ENCODE measurements at regions not wholly inside any gene's neighbourhood (a gene's known extent, or its start where the extent isn't known, plus 50 kb on each side); places are given as distances from the start of the nearest gene placed in this dataset.
"Not testable (repeated sequence)": the region's sequence is repeated elsewhere in the genome, so short reads cannot be mapped to it uniquely, and the experiment has no call there.

- H3K4me3 ChIP-seq (ENCODE audit: low read length), result no peak overlapping the region
- H3K36me3 ChIP-seq (ENCODE audit: control insufficient read depth, insufficient read depth, low read length), result no peaks in the 10 kb centered on the region
- no CpG with 5 or more reads among the region's 1 CpG for WGBS (ENCODE audit: insufficient coverage, low lambda C conversion rate)
- H3K4me1 ChIP-seq (ENCODE audit: control insufficient read depth, insufficient read depth, low read length), result no peaks in the 10 kb centered on the region
- no peaks in the 10 kb centered on the region for H3K27me3 ChIP-seq (ENCODE audit: control insufficient read depth, insufficient read depth, low read length)
- DNase-seq, result no peak
- no peaks in the 10 kb centered on the region for H3K9me3 ChIP-seq (ENCODE audit: control insufficient read depth, low read depth, low read length)
- H3K27ac ChIP-seq (ENCODE audit: low read length), result no peak overlapping the region
Measured at GRCh38 chr2:58709687-58710354, 468.7 kb upstream of the FANCL start.

- no peak overlapping the region for H3K4me3 ChIP-seq (ENCODE audit: low read length)
- no peak overlapping the region for H3K27ac ChIP-seq (ENCODE audit: low read length)
- DNase-seq, result no peak
- WGBS (ENCODE audit: insufficient coverage, low lambda C conversion rate), result no CpG with 5 or more reads among the region's 4 CpGs
- H3K27me3 ChIP-seq (ENCODE audit: control insufficient read depth, insufficient read depth, low read length), result no peaks in the 10 kb centered on the region
- H3K36me3 ChIP-seq (ENCODE audit: control insufficient read depth, insufficient read depth, low read length), result no peaks in the 10 kb centered on the region
- H3K4me1 ChIP-seq (ENCODE audit: control insufficient read depth, insufficient read depth, low read length), result no peaks in the 10 kb centered on the region
- no peaks in the 10 kb centered on the region for H3K9me3 ChIP-seq (ENCODE audit: control insufficient read depth, low read depth, low read length)
Measured at GRCh38 chr2:58709274-58709673, 468.1 kb upstream of the FANCL start.

GRCh38 chr2:58708565-58708964, 467.4 kb upstream of the FANCL start:
- Histone ChIP-seq H3K4me1 (ENCODE audit: control insufficient read depth, insufficient read depth, low read length) (no peaks in the 10 kb centered on the region), H3K27ac (ENCODE audit: low read length) (no peak overlapping the region), H3K4me3 (ENCODE audit: low read length) (no peak overlapping the region), H3K9me3 (ENCODE audit: control insufficient read depth, low read depth, low read length) (no peaks in the 10 kb centered on the region), H3K36me3 (ENCODE audit: control insufficient read depth, insufficient read depth, low read length) (no peaks in the 10 kb centered on the region), H3K27me3 (ENCODE audit: control insufficient read depth, insufficient read depth, low read length) (no peaks in the 10 kb centered on the region)
- no peak for DNase-seq
- WGBS (ENCODE audit: insufficient coverage, low lambda C conversion rate), result 40% methylated on average over 1 of the region's 1 CpG

GRCh38 chr2:58702302-58702885, 461.3 kb upstream of the FANCL start:
- no peaks in the 10 kb centered on the region for H3K9me3 ChIP-seq (ENCODE audit: control insufficient read depth, low read depth, low read length)
- H3K4me1 ChIP-seq (ENCODE audit: control insufficient read depth, insufficient read depth, low read length), result no peaks in the 10 kb centered on the region
- DNase-seq, result no peak
- no peak overlapping the region for H3K4me3 ChIP-seq (ENCODE audit: low read length)
- H3K27me3 ChIP-seq (ENCODE audit: control insufficient read depth, insufficient read depth, low read length), result no peaks in the 10 kb centered on the region
- no peaks in the 10 kb centered on the region for H3K36me3 ChIP-seq (ENCODE audit: control insufficient read depth, insufficient read depth, low read length)
- H3K27ac ChIP-seq (ENCODE audit: low read length), result no peak overlapping the region
- no CpG with 5 or more reads among the region's 2 CpGs for WGBS (ENCODE audit: insufficient coverage, low lambda C conversion rate)

GRCh38 chr2:58701688-58702301, 460.7 kb upstream of the FANCL start:
- no peak overlapping the region for H3K4me3 ChIP-seq (ENCODE audit: low read length)
- no peak for DNase-seq
- WGBS (ENCODE audit: insufficient coverage, low lambda C conversion rate), result 67% methylated on average over 1 of the region's 3 CpGs
- no peak overlapping the region for H3K27ac ChIP-seq (ENCODE audit: low read length)
- H3K9me3 ChIP-seq (ENCODE audit: control insufficient read depth, low read depth, low read length), result no peaks in the 10 kb centered on the region
- no peaks in the 10 kb centered on the region for H3K36me3 ChIP-seq (ENCODE audit: control insufficient read depth, insufficient read depth, low read length)
- no peaks in the 10 kb centered on the region for H3K27me3 ChIP-seq (ENCODE audit: control insufficient read depth, insufficient read depth, low read length)
- no peaks in the 10 kb centered on the region for H3K4me1 ChIP-seq (ENCODE audit: control insufficient read depth, insufficient read depth, low read length)

- no peaks in the 10 kb centered on the region for H3K27me3 ChIP-seq (ENCODE audit: control insufficient read depth, insufficient read depth, low read length)
- no CpG with 5 or more reads among the region's 1 CpG for WGBS (ENCODE audit: insufficient coverage, low lambda C conversion rate)
- no peaks in the 10 kb centered on the region for H3K4me1 ChIP-seq (ENCODE audit: control insufficient read depth, insufficient read depth, low read length)
- H3K4me3 ChIP-seq (ENCODE audit: low read length), result no peak overlapping the region
- H3K36me3 ChIP-seq (ENCODE audit: control insufficient read depth, insufficient read depth, low read length), result no peaks in the 10 kb centered on the region
- no peak for DNase-seq
- no peaks in the 10 kb centered on the region for H3K9me3 ChIP-seq (ENCODE audit: control insufficient read depth, low read depth, low read length)
- no peak overlapping the region for H3K27ac ChIP-seq (ENCODE audit: low read length)
Measured at GRCh38 chr2:58700591-58700990, 459.5 kb upstream of the FANCL start.

GRCh38 chr2:58699411-58699810, 458.3 kb upstream of the FANCL start:
- H3K4me3 ChIP-seq (ENCODE audit: low read length), result no peak overlapping the region
- H3K27ac ChIP-seq (ENCODE audit: low read length), result no peak overlapping the region
- 76% methylated on average over 2 of the region's 3 CpGs for WGBS (ENCODE audit: insufficient coverage, low lambda C conversion rate)
- no peaks in the 10 kb centered on the region for H3K27me3 ChIP-seq (ENCODE audit: control insufficient read depth, insufficient read depth, low read length)
- H3K9me3 ChIP-seq (ENCODE audit: control insufficient read depth, low read depth, low read length), result no peaks in the 10 kb centered on the region
- no peaks in the 10 kb centered on the region for H3K36me3 ChIP-seq (ENCODE audit: control insufficient read depth, insufficient read depth, low read length)
- H3K4me1 ChIP-seq (ENCODE audit: control insufficient read depth, insufficient read depth, low read length), result no peaks in the 10 kb centered on the region
- DNase-seq, result no peak

- H3K27me3 ChIP-seq (ENCODE audit: control insufficient read depth, insufficient read depth, low read length), result no peaks in the 10 kb centered on the region
- WGBS (ENCODE audit: insufficient coverage, low lambda C conversion rate), result 90% methylated on average over 2 of the region's 4 CpGs
Measured at GRCh38 chr2:58698620-58699019, 457.5 kb upstream of the FANCL start.

GRCh38 chr2:58694114-58694513, 453.0 kb upstream of the FANCL start:
- H3K4me3 ChIP-seq (ENCODE audit: low read length); H3K36me3 ChIP-seq (ENCODE audit: control insufficient read depth, insufficient read depth, low read length); H3K27me3 ChIP-seq (ENCODE audit: control insufficient read depth, insufficient read depth, low read length); H3K9me3 ChIP-seq (ENCODE audit: control insufficient read depth, low read depth, low read length); H3K4me1 ChIP-seq (ENCODE audit: control insufficient read depth, insufficient read depth, low read length); DNase-seq; H3K27ac ChIP-seq (ENCODE audit: low read length): not testable (repeated sequence)
- WGBS (ENCODE audit: insufficient coverage, low lambda C conversion rate), result 100% methylated on average over 2 of the region's 2 CpGs

More at GRCh38 chr2:58698620-58699019, 457.5 kb upstream of the FANCL start:
- H3K4me3 ChIP-seq (ENCODE audit: low read length), result no peak overlapping the region
- no peaks in the 10 kb centered on the region for H3K36me3 ChIP-seq (ENCODE audit: control insufficient read depth, insufficient read depth, low read length)
- no peaks in the 10 kb centered on the region for H3K4me1 ChIP-seq (ENCODE audit: control insufficient read depth, insufficient read depth, low read length)
- no peak for DNase-seq
- H3K9me3 ChIP-seq (ENCODE audit: control insufficient read depth, low read depth, low read length), result no peaks in the 10 kb centered on the region
- no peak overlapping the region for H3K27ac ChIP-seq (ENCODE audit: low read length)

GRCh38 chr2:58691041-58691440, 449.9 kb upstream of the FANCL start:
- not testable (repeated sequence) for H3K36me3 ChIP-seq (ENCODE audit: control insufficient read depth, insufficient read depth, low read length); H3K27me3 ChIP-seq (ENCODE audit: control insufficient read depth, insufficient read depth, low read length); H3K27ac ChIP-seq (ENCODE audit: low read length); H3K9me3 ChIP-seq (ENCODE audit: control insufficient read depth, low read depth, low read length); H3K4me3 ChIP-seq (ENCODE audit: low read length); DNase-seq; H3K4me1 ChIP-seq (ENCODE audit: control insufficient read depth, insufficient read depth, low read length)
- no CpG with 5 or more reads among the region's 2 CpGs for WGBS (ENCODE audit: insufficient coverage, low lambda C conversion rate)

GRCh38 chr2:58688813-58689212, 447.7 kb upstream of the FANCL start:
- Histone ChIP-seq H3K4me1 (ENCODE audit: control insufficient read depth, insufficient read depth, low read length) (no peaks in the 10 kb centered on the region), H3K36me3 (ENCODE audit: control insufficient read depth, insufficient read depth, low read length) (no peaks in the 10 kb centered on the region), H3K9me3 (ENCODE audit: control insufficient read depth, low read depth, low read length) (no peaks in the 10 kb centered on the region), H3K4me3 (ENCODE audit: low read length) (no peak overlapping the region), H3K27ac (ENCODE audit: low read length) (no peak overlapping the region), H3K27me3 (ENCODE audit: control insufficient read depth, insufficient read depth, low read length) (no peaks in the 10 kb centered on the region)
- DNase-seq, result no peak
- no CpG with 5 or more reads among the region's 4 CpGs for WGBS (ENCODE audit: insufficient coverage, low lambda C conversion rate)

All from large intestine (tissue), 3 donors.